ENCODE measurements at regions not wholly inside any gene's neighbourhood (a gene's known extent, or its start where the extent isn't known, plus 50 kb on each side); places are given as distances from the start of the nearest gene placed in this dataset.

DNA sequence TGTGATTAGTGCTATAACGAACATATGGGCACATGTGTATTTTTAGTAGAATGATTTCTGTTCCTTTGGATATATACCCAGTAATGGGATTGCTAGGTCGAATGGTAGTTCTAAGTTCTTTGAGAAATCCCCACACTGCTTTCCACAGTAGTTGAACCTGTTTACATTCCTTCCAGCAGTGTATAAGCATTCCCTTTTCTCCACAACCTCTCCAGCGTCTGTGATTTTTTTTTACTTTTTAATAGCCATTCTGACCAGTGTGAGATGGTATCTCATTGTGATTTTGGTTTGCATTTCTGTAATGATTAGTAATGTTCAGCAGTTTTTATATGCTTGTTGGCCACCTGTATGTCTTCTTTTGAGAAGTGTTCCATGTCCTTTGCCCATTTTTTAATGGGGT, 81.8 kb upstream of the SLC44A3 start:
- no peaks in the 10 kb centered on the region for H3K27me3 Mint-ChIP-seq (ENCODE audit: insufficient read depth, unreplicated experiment)
- H3K9me3 Mint-ChIP-seq (ENCODE audit: unreplicated experiment): no peaks in the 10 kb centered on the region
- no peak for DNase-seq
- ChIA-PET CTCF (no interaction called here), POLR2A (no interaction called here)
- no TSS peak for BruUV-seq (replicated peaks)
- TF ChIP-seq, protein P1, sequence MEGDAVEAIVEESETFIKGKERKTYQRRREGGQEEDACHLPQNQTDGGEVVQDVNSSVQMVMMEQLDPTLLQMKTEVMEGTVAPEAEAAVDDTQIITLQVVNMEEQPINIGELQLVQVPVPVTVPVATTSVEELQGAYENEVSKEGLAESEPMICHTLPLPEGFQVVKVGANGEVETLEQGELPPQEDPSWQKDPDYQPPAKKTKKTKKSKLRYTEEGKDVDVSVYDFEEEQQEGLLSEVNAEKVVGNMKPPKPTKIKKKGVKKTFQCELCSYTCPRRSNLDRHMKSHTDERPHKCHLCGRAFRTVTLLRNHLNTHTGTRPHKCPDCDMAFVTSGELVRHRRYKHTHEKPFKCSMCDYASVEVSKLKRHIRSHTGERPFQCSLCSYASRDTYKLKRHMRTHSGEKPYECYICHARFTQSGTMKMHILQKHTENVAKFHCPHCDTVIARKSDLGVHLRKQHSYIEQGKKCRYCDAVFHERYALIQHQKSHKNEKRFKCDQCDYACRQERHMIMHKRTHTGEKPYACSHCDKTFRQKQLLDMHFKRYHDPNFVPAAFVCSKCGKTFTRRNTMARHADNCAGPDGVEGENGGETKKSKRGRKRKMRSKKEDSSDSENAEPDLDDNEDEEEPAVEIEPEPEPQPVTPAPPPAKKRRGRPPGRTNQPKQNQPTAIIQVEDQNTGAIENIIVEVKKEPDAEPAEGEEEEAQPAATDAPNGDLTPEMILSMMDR (IDR thresholded peaks at IDR 0.05; ENCODE audit: insufficient read depth in 1 of 2, low read depth in 1 of 2, low read length in 1 of 2, severe bottlenecking in 1 of 2, unreplicated experiment in 1 of 2): no peak
- H3K4me3 Mint-ChIP-seq (ENCODE audit: unreplicated experiment): no peak overlapping the region
- intact Hi-C loops (cut with micrococcal nuclease; ENCODE audit: unreplicated experiment): no loop called here
- no peaks in the 10 kb centered on the region for H3K36me3 Mint-ChIP-seq (ENCODE audit: insufficient read depth, unreplicated experiment)
- Histone ChIP-seq H3K27me3 (replicated peaks; ENCODE audit: control insufficient read depth, insufficient read depth, low read length) (no peaks in the 10 kb centered on the region), H3K36me3 (ENCODE audit: control insufficient read depth, insufficient read depth, low read length) (no peaks in the 10 kb centered on the region), H3K4me1 (peaks cover 6% of the 10 kb centered on the region; the same call in 1 of the 2 replicates), H3K9me3 (no peaks in the 10 kb centered on the region), H3K4me3 (ENCODE audit: low read depth, low read length) (no peak overlapping the region)
- peaks cover 14% of the 10 kb centered on the region for H3K4me1 Mint-ChIP-seq (ENCODE audit: low read depth, unreplicated experiment)
- H3K27ac Mint-ChIP-seq (ENCODE audit: unreplicated experiment): no peak overlapping the region

DNA sequence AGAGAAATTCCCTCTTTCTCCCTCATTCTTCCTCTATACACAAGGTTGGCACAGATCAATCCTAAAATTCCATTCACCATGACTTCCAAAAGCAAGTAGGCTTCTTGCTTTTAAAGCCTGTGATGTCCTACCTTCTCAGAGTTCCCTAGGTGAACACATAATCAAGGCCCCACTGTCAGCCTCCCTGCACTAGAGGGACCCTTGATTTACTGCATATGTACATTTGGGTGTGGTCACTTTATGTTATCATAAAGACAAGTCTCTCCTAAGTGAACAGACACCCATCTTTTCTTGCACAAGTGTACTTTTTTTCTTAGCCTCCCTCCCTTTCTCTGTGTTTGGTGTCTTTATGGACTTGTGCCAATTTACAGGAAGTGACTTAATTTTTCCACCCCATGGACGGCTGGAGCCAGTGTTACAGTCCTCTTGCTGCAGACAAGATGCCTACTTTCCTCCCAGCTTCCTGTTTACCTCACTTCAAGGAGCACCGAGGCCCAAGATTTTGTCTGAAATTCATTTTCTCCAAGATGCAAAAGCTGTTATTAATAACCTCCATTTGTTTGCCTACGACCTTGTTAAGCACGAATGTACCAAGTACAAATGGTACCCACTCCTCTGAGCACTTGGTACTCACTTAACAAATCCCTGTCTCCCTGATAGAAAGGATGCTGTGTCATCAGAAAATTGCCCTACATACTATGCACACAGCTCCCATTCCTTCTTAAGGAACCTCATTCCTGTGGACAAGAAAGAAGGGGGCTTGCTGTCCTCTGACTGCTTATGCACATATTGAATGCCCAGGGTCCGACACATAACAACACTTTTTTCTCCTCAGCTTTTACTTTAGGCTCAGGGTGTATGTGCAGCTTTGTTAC, 82.8 kb upstream of the SLC44A3 start:
- Mint-ChIP-seq H3K4me1 (ENCODE audit: low read depth, unreplicated experiment) (peaks cover 14% of the 10 kb centered on the region), H3K4me3 (ENCODE audit: unreplicated experiment) (no peak overlapping the region), H3K36me3 (ENCODE audit: insufficient read depth, unreplicated experiment) (no peaks in the 10 kb centered on the region), H3K27ac (ENCODE audit: unreplicated experiment) (no peak overlapping the region), H3K9me3 (ENCODE audit: unreplicated experiment) (no peaks in the 10 kb centered on the region), H3K27me3 (ENCODE audit: insufficient read depth, unreplicated experiment) (no peaks in the 10 kb centered on the region)
- no peaks in the 10 kb centered on the region for H3K9me3 ChIP-seq
- BruUV-seq (replicated peaks): no TSS peak
- no peak for DNase-seq
- H3K4me1 ChIP-seq: peaks cover 6% of the 10 kb centered on the region; the same call in 1 of the 2 replicates
- TF ChIP-seq, protein P1 (IDR thresholded peaks at IDR 0.05; ENCODE audit: insufficient read depth in 1 of 2, low read depth in 1 of 2, low read length in 1 of 2, severe bottlenecking in 1 of 2, unreplicated experiment in 1 of 2): no peak
- POLR2A ChIA-PET: no interaction called here
- no peaks in the 10 kb centered on the region for H3K27me3 ChIP-seq (replicated peaks; ENCODE audit: control insufficient read depth, insufficient read depth, low read length)
- no peaks in the 10 kb centered on the region for H3K36me3 ChIP-seq (ENCODE audit: control insufficient read depth, insufficient read depth, low read length)
- intact Hi-C loops (cut with micrococcal nuclease; ENCODE audit: unreplicated experiment): no loop called here
- CTCF ChIA-PET: no interaction called here
- H3K4me3 ChIP-seq (ENCODE audit: low read depth, low read length): no peak overlapping the region

DNA sequence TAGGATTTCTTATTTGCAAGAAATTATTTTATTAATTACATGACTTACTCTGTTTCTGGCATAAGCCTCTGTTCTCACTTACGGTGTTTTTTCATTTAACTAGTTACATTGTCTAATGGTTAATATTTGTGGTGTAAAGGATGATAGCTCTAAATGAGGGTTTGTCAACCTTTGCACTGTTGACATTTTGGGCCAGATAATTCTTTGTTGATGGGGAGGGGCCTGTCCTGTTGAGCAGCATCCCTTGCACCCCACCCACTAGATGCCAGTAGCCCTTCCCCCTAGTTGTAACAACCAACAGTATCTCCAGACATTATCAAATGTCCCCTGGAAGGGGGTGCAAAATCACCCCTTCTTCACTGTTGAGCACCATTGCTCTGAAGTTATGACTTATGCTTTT, 83.6 kb upstream of the SLC44A3 start:
- TF ChIP-seq, protein P1 (IDR thresholded peaks at IDR 0.05; ENCODE audit: insufficient read depth in 1 of 2, low read depth in 1 of 2, low read length in 1 of 2, severe bottlenecking in 1 of 2, unreplicated experiment in 1 of 2): no peak
- H3K4me1 Mint-ChIP-seq (ENCODE audit: low read depth, unreplicated experiment): peaks cover 14% of the 10 kb centered on the region
- no peak overlapping the region for H3K4me3 ChIP-seq (ENCODE audit: low read depth, low read length)

More for the DNA sequence above, 83.6 kb upstream of the SLC44A3 start:
- intact Hi-C loops (cut with micrococcal nuclease; ENCODE audit: unreplicated experiment): no loop called here
- no peak for DNase-seq
- no peaks in the 10 kb centered on the region for H3K9me3 Mint-ChIP-seq (ENCODE audit: unreplicated experiment)
- no peak overlapping the region for H3K4me3 Mint-ChIP-seq (ENCODE audit: unreplicated experiment)
- no peaks in the 10 kb centered on the region for H3K36me3 Mint-ChIP-seq (ENCODE audit: insufficient read depth, unreplicated experiment)
- Histone ChIP-seq H3K9me3 (no peaks in the 10 kb centered on the region), H3K4me1 (peaks cover 6% of the 10 kb centered on the region; the same call in 1 of the 2 replicates), H3K36me3 (ENCODE audit: control insufficient read depth, insufficient read depth, low read length) (no peaks in the 10 kb centered on the region), H3K27me3 (replicated peaks; ENCODE audit: control insufficient read depth, insufficient read depth, low read length) (no peaks in the 10 kb centered on the region)
- no peak overlapping the region for H3K27ac Mint-ChIP-seq (ENCODE audit: unreplicated experiment)
- ChIA-PET POLR2A (no interaction called here), CTCF (interaction anchor here (0.7 kb wide), 1 partner anchor 19 kb away, joined by 3 read pairs; no protein-coding TSS in a partner anchor)
- no peaks in the 10 kb centered on the region for H3K27me3 Mint-ChIP-seq (ENCODE audit: insufficient read depth, unreplicated experiment)
- BruUV-seq (replicated peaks): no TSS peak
